Activated naive CD8-positive, alpha-beta T cell treated with anti-CD3 and anti-CD28 coated beads, Interleukin-2, amount 10 ng/mL, durations not matched to agents 7 days and 5 days (primary cell): ENCODE measurements at regions not wholly inside any gene's neighbourhood (a gene's known extent, or its start where the extent isn't known, plus 50 kb on each side); places are given as distances from the start of the nearest gene placed in this dataset.
"Not testable (repeated sequence)": the region's sequence is repeated elsewhere in the genome, so short reads cannot be mapped to it uniquely, and the experiment has no call there.

ENCODE experiments used
- ATAC-seq: fragments of 150-1000 bp; cut with Tn5 transposase; one replicate; pipeline ENCODE4 v1.10.0; 2021; ENCODE audit warnings: low read depth, moderate library complexity
- POLR2A ChIA-PET: fragments of 350-600 bp; sonication (Branson Sonifier 250); formaldehyde crosslinking; loops from one replicate; lab custom pipeline; 2021; ENCODE audit warnings: antibody characterized with exemption; lab: Charles Lee
- DNase-seq: peaks from one replicate; pipeline ENCODE4 v3.0.0; 2021
- H3K27ac Mint-ChIP-seq: one replicate; pipeline ENCODE4 v1.8.0; 2022; ENCODE audit warnings: mild to moderate bottlenecking, mixed read lengths
- H3K27me3 Mint-ChIP-seq: one replicate; pipeline ENCODE4 v1.8.0; 2022; ENCODE audit warnings: mild to moderate bottlenecking, moderate library complexity, mixed read lengths
- H3K36me3 Mint-ChIP-seq: one replicate; pipeline ENCODE4 v1.8.0; 2021; ENCODE audit warnings: mild to moderate bottlenecking, mixed read lengths
- H3K4me1 Mint-ChIP-seq: one replicate; pipeline ENCODE4 v1.8.0; 2021; ENCODE audit warnings: mixed read lengths
- H3K4me3 Mint-ChIP-seq: one replicate; pipeline ENCODE4 v1.8.0; 2022; ENCODE audit warnings: mild to moderate bottlenecking, moderate library complexity, mixed read lengths
- H3K9me3 Mint-ChIP-seq: one replicate; pipeline ENCODE4 v1.8.0; 2021; ENCODE audit warnings: mixed read lengths

GRCh38 chr4:27098034-27098433 lies 237.4 kb downstream of the STIM2 start:
- Mint-ChIP-seq H3K36me3 (no peaks in the 10 kb centered on the region), H3K4me3 (no peak overlapping the region), H3K9me3 (no peaks in the 10 kb centered on the region), H3K27me3 (no peaks in the 10 kb centered on the region), H3K27ac (no peak overlapping the region), H3K4me1 (no peaks in the 10 kb centered on the region)
- no peak for ATAC-seq
- POLR2A ChIA-PET = no interaction called here
- no peak for DNase-seq

GRCh38 chr4:27100713-27101112 lies 240.1 kb downstream of the STIM2 start:
- Mint-ChIP-seq H3K27me3 (no peaks in the 10 kb centered on the region), H3K27ac (no peak overlapping the region), H3K9me3 (no peaks in the 10 kb centered on the region), H3K36me3 (no peaks in the 10 kb centered on the region), H3K4me1 (no peaks in the 10 kb centered on the region), H3K4me3 (no peak overlapping the region)
- POLR2A ChIA-PET = no interaction called here
- DNase-seq = no peak
- ATAC-seq = no peak

- H3K36me3 Mint-ChIP-seq = no peaks in the 10 kb centered on the region
- no peaks in the 10 kb centered on the region for H3K9me3 Mint-ChIP-seq
- DNase-seq (no peak), ATAC-seq (no peak)
- POLR2A ChIA-PET = no interaction called here
- H3K4me1 Mint-ChIP-seq = no peaks in the 10 kb centered on the region
- H3K27me3 Mint-ChIP-seq = no peaks in the 10 kb centered on the region
- no peak overlapping the region for H3K4me3 Mint-ChIP-seq
- H3K27ac Mint-ChIP-seq = no peak overlapping the region
Observed at GRCh38 chr4:27101126-27101525, 240.5 kb downstream of the STIM2 start.

- POLR2A ChIA-PET = no interaction called here
- Mint-ChIP-seq H3K4me3 (no peak overlapping the region), H3K27ac (no peak overlapping the region), H3K4me1 (no peaks in the 10 kb centered on the region), H3K9me3 (no peaks in the 10 kb centered on the region), H3K36me3 (no peaks in the 10 kb centered on the region), H3K27me3 (peaks cover 2% of the 10 kb centered on the region)
- ATAC-seq (no peak), DNase-seq (no peak)
Observed at GRCh38 chr4:27101561-27101960, 240.9 kb downstream of the STIM2 start.

- no peak overlapping the region for H3K4me3 Mint-ChIP-seq
- ATAC-seq (no peak), DNase-seq (no peak)
- POLR2A ChIA-PET = no interaction called here
- no peak overlapping the region for H3K27ac Mint-ChIP-seq
- no peaks in the 10 kb centered on the region for H3K27me3 Mint-ChIP-seq
- H3K4me1 Mint-ChIP-seq = no peaks in the 10 kb centered on the region
- no peaks in the 10 kb centered on the region for H3K9me3 Mint-ChIP-seq
- H3K36me3 Mint-ChIP-seq = no peaks in the 10 kb centered on the region
Observed at GRCh38 chr4:27111627-27112026, 251.0 kb downstream of the STIM2 start.

GRCh38 chr4:27112587-27112986 lies 251.9 kb downstream of the STIM2 start:
- H3K27ac Mint-ChIP-seq = no peak overlapping the region
- POLR2A ChIA-PET = no interaction called here
- ATAC-seq (no peak), DNase-seq (no peak)
- no peaks in the 10 kb centered on the region for H3K27me3 Mint-ChIP-seq
- no peaks in the 10 kb centered on the region for H3K9me3 Mint-ChIP-seq
- H3K4me1 Mint-ChIP-seq = no peaks in the 10 kb centered on the region
- H3K4me3 Mint-ChIP-seq = no peak overlapping the region
- H3K36me3 Mint-ChIP-seq = no peaks in the 10 kb centered on the region

GRCh38 chr4:27115221-27115620 lies 254.6 kb downstream of the STIM2 start:
- Mint-ChIP-seq H3K9me3 (peaks cover 2% of the 10 kb centered on the region), H3K4me3 (no peak overlapping the region), H3K27me3 (no peaks in the 10 kb centered on the region), H3K36me3 (no peaks in the 10 kb centered on the region), H3K4me1 (no peaks in the 10 kb centered on the region), H3K27ac (no peak overlapping the region)
- no peak for ATAC-seq
- DNase-seq = no peak
- POLR2A ChIA-PET = no interaction called here

- no peaks in the 10 kb centered on the region for H3K4me1 Mint-ChIP-seq
- H3K4me3 Mint-ChIP-seq = no peak overlapping the region
- H3K27me3 Mint-ChIP-seq = no peaks in the 10 kb centered on the region
- DNase-seq (no peak), ATAC-seq (no peak)
- peaks cover 2% of the 10 kb centered on the region for H3K9me3 Mint-ChIP-seq
- POLR2A ChIA-PET = no interaction called here
- no peak overlapping the region for H3K27ac Mint-ChIP-seq
- H3K36me3 Mint-ChIP-seq = no peaks in the 10 kb centered on the region
Observed at GRCh38 chr4:27117453-27117852, 256.8 kb downstream of the STIM2 start.

GRCh38 chr4:27119239-27119638 lies 258.6 kb downstream of the STIM2 start:
- Mint-ChIP-seq H3K36me3 (no peaks in the 10 kb centered on the region), H3K27me3 (no peaks in the 10 kb centered on the region), H3K9me3 (peaks cover 2% of the 10 kb centered on the region), H3K27ac (no peak overlapping the region), H3K4me3 (no peak overlapping the region), H3K4me1 (no peaks in the 10 kb centered on the region)
- ATAC-seq (no peak), DNase-seq (no peak)
- POLR2A ChIA-PET = no interaction called here

GRCh38 chr4:27121830-27122229 lies 261.2 kb downstream of the STIM2 start:
- DNase-seq (no peak), ATAC-seq (no peak)
- Mint-ChIP-seq H3K4me3 (no peak overlapping the region), H3K27me3 (no peaks in the 10 kb centered on the region), H3K9me3 (peaks cover 2% of the 10 kb centered on the region), H3K27ac (no peak overlapping the region), H3K4me1 (no peaks in the 10 kb centered on the region), H3K36me3 (no peaks in the 10 kb centered on the region)
- POLR2A ChIA-PET = no interaction called here

GRCh38 chr4:27123123-27123768 lies 262.6 kb downstream of the STIM2 start:
- POLR2A ChIA-PET = no interaction called here
- Mint-ChIP-seq H3K4me1 (no peaks in the 10 kb centered on the region), H3K9me3 (peaks cover under 1% of the 10 kb centered on the region), H3K36me3 (no peaks in the 10 kb centered on the region), H3K4me3 (no peak overlapping the region), H3K27ac (no peak overlapping the region), H3K27me3 (no peaks in the 10 kb centered on the region)
- DNase-seq = no peak
- no peak for ATAC-seq

- POLR2A ChIA-PET = no interaction called here
- Mint-ChIP-seq H3K27ac (no peak overlapping the region), H3K4me3 (no peak overlapping the region), H3K36me3 (no peaks in the 10 kb centered on the region), H3K27me3 (no peaks in the 10 kb centered on the region), H3K4me1 (no peaks in the 10 kb centered on the region), H3K9me3 (no peaks in the 10 kb centered on the region)
- DNase-seq (no peak), ATAC-seq (no peak)
Observed at GRCh38 chr4:27123769-27124124, 263.1 kb downstream of the STIM2 start.

- ATAC-seq, H3K27ac Mint-ChIP-seq, H3K4me1 Mint-ChIP-seq, DNase-seq, H3K9me3 Mint-ChIP-seq, POLR2A ChIA-PET, H3K4me3 Mint-ChIP-seq, H3K27me3 Mint-ChIP-seq, H3K36me3 Mint-ChIP-seq: not testable (repeated sequence)
Observed at GRCh38 chr4:27126895-27127294, 266.3 kb downstream of the STIM2 start.

GRCh38 chr4:27128443-27128842 lies 267.8 kb downstream of the STIM2 start:
- Mint-ChIP-seq H3K36me3 (no peaks in the 10 kb centered on the region), H3K4me3 (no peak overlapping the region), H3K27me3 (no peaks in the 10 kb centered on the region), H3K27ac (no peak overlapping the region), H3K4me1 (no peaks in the 10 kb centered on the region), H3K9me3 (peaks cover under 1% of the 10 kb centered on the region)
- POLR2A ChIA-PET = no interaction called here
- no peak for ATAC-seq
- no peak for DNase-seq

GRCh38 chr4:27129871-27130366 lies 269.3 kb downstream of the STIM2 start:
- H3K4me3 Mint-ChIP-seq = no peak overlapping the region
- H3K9me3 Mint-ChIP-seq = peaks cover 6% of the 10 kb centered on the region
- H3K27ac Mint-ChIP-seq = no peak overlapping the region
- DNase-seq = no peak
- POLR2A ChIA-PET = no interaction called here
- H3K36me3 Mint-ChIP-seq = no peaks in the 10 kb centered on the region
- no peak for ATAC-seq
- peaks cover 2% of the 10 kb centered on the region for H3K27me3 Mint-ChIP-seq
- H3K4me1 Mint-ChIP-seq = no peaks in the 10 kb centered on the region
